Neural crest cell (in vitro differentiated cells): ENCODE measurements at regions not wholly inside any gene's neighbourhood (a gene's known extent, or its start where the extent isn't known, plus 50 kb on each side); places are given as distances from the start of the nearest gene placed in this dataset.

ENCODE experiments used
- DNase-seq: peaks from one replicate; pipeline ENCODE4 v3.0.0; 2021; ENCODE audit warnings: low read depth, mixed read lengths, low spot score
- H3K27ac Mint-ChIP-seq: one replicate; pipeline ENCODE4 v1.8.0; 2021; ENCODE audit warnings: mild to moderate bottlenecking, mixed read lengths; ENCODE audit not compliant: unreplicated experiment
- H3K27me3 Mint-ChIP-seq: 2 replicates; pipeline ENCODE4 v1.8.0; 2021; ENCODE audit warnings: low read depth, mild to moderate bottlenecking, mixed read lengths
- H3K36me3 Mint-ChIP-seq: 2 replicates; pipeline ENCODE4 v1.8.0; 2021; ENCODE audit warnings: low read depth, mild to moderate bottlenecking, mixed read lengths
- H3K4me1 Mint-ChIP-seq: 2 replicates; pipeline ENCODE4 v1.8.0; 2021; ENCODE audit warnings: mixed read lengths
- H3K4me3 Mint-ChIP-seq: one replicate; pipeline ENCODE4 v1.8.0; 2021; ENCODE audit warnings: mild to moderate bottlenecking, mixed read lengths
- H3K9me3 Mint-ChIP-seq: 2 replicates; pipeline ENCODE4 v1.8.0; 2021; ENCODE audit warnings: mixed read lengths
- TF ChIP-seq, protein P1 (sequence below): fragments of 200-600 bp; sonication (generic); conservative IDR thresholded peaks from 2 replicates; pipeline ENCODE4 v1.5.0; 2021; ENCODE audit warnings: antibody characterized with exemption, mild to moderate bottlenecking

GRCh38 chr3:124401843-124402242, 328.4 kb upstream of the UMPS start:
- Mint-ChIP-seq H3K4me1 (peaks cover 4% of the 10 kb centered on the region), H3K36me3 (peaks cover 9% of the 10 kb centered on the region), H3K27me3 (no peaks in the 10 kb centered on the region), H3K9me3 (no peaks in the 10 kb centered on the region), H3K27ac (no peak overlapping the region), H3K4me3 (no peak overlapping the region)
- TF ChIP-seq, protein P1, sequence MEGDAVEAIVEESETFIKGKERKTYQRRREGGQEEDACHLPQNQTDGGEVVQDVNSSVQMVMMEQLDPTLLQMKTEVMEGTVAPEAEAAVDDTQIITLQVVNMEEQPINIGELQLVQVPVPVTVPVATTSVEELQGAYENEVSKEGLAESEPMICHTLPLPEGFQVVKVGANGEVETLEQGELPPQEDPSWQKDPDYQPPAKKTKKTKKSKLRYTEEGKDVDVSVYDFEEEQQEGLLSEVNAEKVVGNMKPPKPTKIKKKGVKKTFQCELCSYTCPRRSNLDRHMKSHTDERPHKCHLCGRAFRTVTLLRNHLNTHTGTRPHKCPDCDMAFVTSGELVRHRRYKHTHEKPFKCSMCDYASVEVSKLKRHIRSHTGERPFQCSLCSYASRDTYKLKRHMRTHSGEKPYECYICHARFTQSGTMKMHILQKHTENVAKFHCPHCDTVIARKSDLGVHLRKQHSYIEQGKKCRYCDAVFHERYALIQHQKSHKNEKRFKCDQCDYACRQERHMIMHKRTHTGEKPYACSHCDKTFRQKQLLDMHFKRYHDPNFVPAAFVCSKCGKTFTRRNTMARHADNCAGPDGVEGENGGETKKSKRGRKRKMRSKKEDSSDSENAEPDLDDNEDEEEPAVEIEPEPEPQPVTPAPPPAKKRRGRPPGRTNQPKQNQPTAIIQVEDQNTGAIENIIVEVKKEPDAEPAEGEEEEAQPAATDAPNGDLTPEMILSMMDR = no peak
- DNase-seq = no peak

DNA sequence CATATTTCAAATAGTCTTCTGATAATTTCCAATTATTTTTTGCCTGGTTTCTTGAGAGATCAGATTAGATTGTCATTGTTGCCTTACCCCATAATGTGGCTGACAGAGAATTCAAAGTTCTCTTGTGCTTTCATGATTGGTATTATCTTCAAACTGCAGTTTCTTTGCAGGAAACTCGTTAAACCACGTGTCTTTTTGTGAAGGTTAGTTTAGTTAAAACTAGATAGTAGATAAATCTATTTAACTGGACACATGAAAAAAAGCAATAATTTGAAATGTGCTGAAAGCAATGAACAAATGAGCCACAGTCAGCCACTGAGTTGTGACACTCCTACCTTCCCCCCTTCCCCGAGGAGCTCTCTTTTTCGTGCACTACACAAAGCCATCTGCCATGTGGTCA, 327.5 kb upstream of the UMPS start:
- H3K27me3 Mint-ChIP-seq = no peaks in the 10 kb centered on the region
- peaks cover 4% of the 10 kb centered on the region for H3K4me1 Mint-ChIP-seq
- DNase-seq = no peak
- TF ChIP-seq, protein P1 = no peak
- H3K27ac Mint-ChIP-seq = no peak overlapping the region
- H3K9me3 Mint-ChIP-seq = no peaks in the 10 kb centered on the region
- peaks cover 9% of the 10 kb centered on the region for H3K36me3 Mint-ChIP-seq
- H3K4me3 Mint-ChIP-seq = no peak overlapping the region

DNA sequence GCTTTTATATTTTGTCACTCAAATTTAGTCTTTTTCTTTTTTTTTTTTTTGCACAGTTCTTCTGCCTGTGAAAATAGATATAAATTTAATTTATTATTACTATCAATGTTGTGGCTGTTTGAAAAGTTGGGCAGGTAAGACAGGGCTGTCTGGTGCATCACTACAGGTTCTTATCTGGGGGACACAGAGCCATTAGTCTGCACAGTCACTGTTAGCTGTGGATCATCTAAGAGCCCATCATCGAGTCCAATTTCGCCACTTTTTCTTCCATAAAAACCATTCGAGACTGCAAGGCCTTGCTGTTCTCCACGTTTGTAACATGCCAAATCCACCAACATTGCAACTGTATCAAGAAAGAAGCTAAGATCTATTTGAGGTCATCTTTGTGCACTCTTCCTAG, 325.6 kb upstream of the UMPS start:
- no peak overlapping the region for H3K27ac Mint-ChIP-seq

DNA sequence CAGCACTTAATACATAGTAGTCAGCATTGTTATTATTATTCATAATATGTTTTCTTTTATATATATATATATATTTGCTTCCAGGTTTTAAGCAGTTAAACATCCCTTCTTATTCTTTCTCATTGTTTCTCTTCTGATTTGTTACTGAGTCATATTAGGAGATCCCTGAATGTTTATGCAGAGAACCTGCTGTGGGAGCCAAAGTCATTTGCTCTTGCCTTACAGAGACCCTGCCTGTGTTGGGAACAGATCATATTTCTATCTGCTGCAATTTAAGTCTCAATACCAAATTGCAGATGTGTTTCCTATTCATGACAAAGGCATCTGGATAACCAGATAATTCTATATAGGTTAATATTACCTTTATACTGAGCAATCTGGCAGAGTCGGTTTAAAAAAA, 323.0 kb upstream of the UMPS start:
- TF ChIP-seq, protein P1 = no peak
- no peaks in the 10 kb centered on the region for H3K9me3 Mint-ChIP-seq
- H3K4me1 Mint-ChIP-seq = peaks cover 4% of the 10 kb centered on the region
- DNase-seq = no peak
- peaks cover 4% of the 10 kb centered on the region for H3K36me3 Mint-ChIP-seq
- no peak overlapping the region for H3K27ac Mint-ChIP-seq
- no peak overlapping the region for H3K4me3 Mint-ChIP-seq
- no peaks in the 10 kb centered on the region for H3K27me3 Mint-ChIP-seq

More for the DNA sequence above, 325.6 kb upstream of the UMPS start:
- no peak for DNase-seq
- no peak overlapping the region for H3K4me3 Mint-ChIP-seq
- H3K4me1 Mint-ChIP-seq = peaks cover 4% of the 10 kb centered on the region
- peaks cover 6% of the 10 kb centered on the region for H3K36me3 Mint-ChIP-seq
- H3K9me3 Mint-ChIP-seq = no peaks in the 10 kb centered on the region
- no peaks in the 10 kb centered on the region for H3K27me3 Mint-ChIP-seq
- TF ChIP-seq, protein P1 = no peak

- H3K9me3 Mint-ChIP-seq = no peaks in the 10 kb centered on the region
- H3K36me3 Mint-ChIP-seq = peaks cover 14% of the 10 kb centered on the region
- H3K27ac Mint-ChIP-seq = no peak overlapping the region
- H3K4me1 Mint-ChIP-seq = peaks cover 4% of the 10 kb centered on the region
- no peak for DNase-seq
- no peak overlapping the region for H3K4me3 Mint-ChIP-seq
- TF ChIP-seq, protein P1 = no peak
- no peaks in the 10 kb centered on the region for H3K27me3 Mint-ChIP-seq
These were observed 320.5 kb upstream of the UMPS start for GRCh38 chr3:124409650-124410275.

DNA sequence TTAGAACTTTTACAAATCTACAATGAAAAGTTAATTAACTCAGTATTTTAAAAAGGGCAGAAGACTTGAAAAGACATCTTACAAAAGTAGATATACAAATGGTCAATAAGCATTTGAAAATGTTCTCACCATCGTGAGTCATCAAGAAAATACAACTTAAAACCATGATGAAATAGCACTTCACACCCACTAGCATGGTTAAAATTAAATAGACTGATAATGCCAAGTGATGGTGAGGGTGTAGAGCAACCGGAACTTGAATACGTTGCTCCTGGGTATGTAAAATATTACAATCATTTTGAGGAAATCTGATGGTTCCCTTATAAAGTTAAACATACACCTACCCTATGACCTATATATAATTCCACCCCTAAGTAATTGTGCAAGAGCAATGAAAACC, 319.8 kb upstream of the UMPS start:
- H3K27me3 Mint-ChIP-seq = no peaks in the 10 kb centered on the region
- H3K36me3 Mint-ChIP-seq = peaks cover 13% of the 10 kb centered on the region
- no peak overlapping the region for H3K27ac Mint-ChIP-seq
- H3K4me1 Mint-ChIP-seq = peaks cover 4% of the 10 kb centered on the region
- no peak overlapping the region for H3K4me3 Mint-ChIP-seq
- no peaks in the 10 kb centered on the region for H3K9me3 Mint-ChIP-seq
- TF ChIP-seq, protein P1 = no peak
- DNase-seq = no peak
